ENCODE measurements at regions not wholly inside any gene's neighbourhood (a gene's known extent, or its start where the extent isn't known, plus 50 kb on each side); places are given as distances from the start of the nearest gene placed in this dataset.
"Not testable (repeated sequence)": the region's sequence is repeated elsewhere in the genome, so short reads cannot be mapped to it uniquely, and the experiment has no call there.

- DNase-seq = not testable (repeated sequence)
Observed at GRCh38 chr1:120619867-120620692, 103.7 kb upstream of the NBPF26 start.

GRCh38 chr1:120620693-120620969 is 103.1 kb upstream of the NBPF26 start:
- DNase-seq = not testable (repeated sequence)

DNA sequence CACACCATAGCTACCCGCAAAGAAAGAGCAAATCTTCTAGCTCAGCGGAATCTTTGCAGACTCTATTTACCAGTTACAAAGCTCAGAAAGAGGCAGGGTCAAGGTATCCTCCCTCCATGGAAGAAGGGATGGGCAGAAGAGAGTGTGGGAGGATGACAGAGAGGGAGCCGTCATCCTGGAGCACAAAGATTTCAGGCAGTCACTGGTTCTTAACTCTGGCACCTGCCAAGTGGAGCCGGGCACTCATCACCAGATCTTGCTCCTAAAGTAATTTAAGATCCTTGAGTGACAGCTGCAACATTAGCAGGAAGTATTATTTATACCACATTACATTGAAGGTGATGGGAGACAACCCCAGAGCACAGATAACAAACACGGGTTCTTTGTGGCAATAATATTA is 102.5 kb upstream of the NBPF26 start:
- not testable (repeated sequence) for DNase-seq

GRCh38 chr1:120623539-120623938 is 100.2 kb upstream of the NBPF26 start:
- not testable (repeated sequence) for DNase-seq

- not testable (repeated sequence) for DNase-seq
Observed at GRCh38 chr1:120624565-120625064, 99.1 kb upstream of the NBPF26 start.

DNA sequence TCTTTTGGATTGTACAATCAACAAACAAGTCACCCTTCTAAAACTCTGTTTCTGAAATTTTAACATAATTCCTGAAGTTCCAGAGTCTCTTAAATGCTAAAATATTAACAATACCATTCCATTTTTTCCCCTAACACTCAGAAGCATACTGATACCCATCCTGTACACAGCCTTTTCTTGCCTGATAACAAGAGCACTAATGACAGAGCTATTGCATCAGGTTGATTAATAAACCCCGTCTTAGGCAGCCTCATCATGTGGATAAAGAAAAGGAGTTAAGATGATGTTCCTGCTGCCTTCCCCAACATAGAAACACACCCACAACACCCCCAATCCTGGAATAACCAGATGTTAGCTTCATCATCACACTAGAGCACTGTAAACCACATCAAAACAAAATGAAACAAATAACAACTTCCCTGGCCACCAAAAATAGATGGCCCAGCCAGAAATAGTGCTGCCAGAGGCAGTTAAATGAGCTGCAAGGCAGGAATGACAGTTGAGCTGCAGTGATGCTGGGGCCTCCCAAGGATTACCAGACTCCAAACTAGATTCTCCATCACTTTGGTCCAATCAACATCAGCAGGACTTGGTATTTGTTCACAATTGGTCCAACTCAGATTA is 93.8 kb upstream of the NBPF26 start:
- DNase-seq = not testable (repeated sequence)

DNA sequence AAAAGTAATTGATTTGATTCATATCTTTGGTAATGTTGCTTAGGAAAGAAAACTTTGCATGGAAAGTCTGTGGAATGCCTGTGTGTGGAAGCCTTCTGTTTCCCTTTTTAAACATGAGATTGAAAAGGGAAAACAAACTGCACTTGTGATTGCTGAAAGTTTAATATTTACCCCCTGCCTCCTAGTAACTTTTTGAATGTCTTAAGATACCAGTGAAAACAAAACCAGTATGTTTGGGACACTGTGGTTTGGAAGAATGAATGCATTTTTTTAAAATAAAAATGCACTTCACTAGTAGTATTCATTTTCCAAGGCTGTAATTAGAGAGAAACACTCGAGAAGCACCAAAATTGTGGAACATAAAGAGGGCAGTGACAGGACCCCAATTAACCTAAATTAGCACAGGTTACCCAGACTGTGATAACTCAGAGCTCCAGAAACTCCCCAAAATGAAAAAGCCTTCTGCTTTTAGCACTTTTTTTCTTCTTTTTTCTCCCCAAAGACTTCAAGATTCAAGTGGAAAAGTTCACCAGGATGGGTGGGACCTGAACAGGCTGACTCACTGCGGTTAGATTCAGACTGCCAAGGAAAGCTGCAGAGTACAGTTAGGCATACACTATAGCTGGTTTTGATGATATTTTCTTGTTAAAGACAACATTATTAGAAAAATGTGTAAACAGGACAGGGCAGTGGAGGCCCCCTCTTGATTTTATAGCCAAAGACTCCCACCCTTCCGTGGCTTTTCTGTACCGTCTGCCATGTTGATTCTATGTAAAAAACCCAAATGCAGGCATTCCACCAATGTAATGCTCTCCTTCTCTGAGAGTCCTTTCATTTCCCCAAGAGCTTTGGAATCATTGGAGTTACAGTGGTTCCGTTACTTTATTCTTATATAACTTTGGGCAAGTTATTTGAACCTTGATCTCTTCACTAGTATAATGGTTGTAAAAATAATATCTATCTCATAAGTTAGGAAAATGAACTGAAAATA is 88.6 kb upstream of the NBPF26 start:
- not testable (repeated sequence) for DNase-seq

- not testable (repeated sequence) for DNase-seq
Observed at GRCh38 chr1:120640261-120641013, 83.3 kb upstream of the NBPF26 start.

DNA sequence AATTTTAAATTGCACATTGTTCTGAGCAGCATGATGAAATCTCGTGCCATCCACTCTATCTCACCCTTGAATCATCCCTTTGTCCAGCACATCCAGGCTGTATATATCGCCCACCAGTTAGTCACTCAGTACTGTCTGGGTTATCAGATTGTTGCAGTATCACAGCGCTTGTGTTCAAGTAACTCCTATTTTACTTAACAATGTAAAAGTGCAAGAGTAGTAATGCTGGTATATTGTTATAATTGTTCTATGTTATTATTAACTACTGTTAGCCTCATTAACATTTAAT is 82.8 kb upstream of the NBPF26 start:
- DNase-seq = not testable (repeated sequence)

DNA sequence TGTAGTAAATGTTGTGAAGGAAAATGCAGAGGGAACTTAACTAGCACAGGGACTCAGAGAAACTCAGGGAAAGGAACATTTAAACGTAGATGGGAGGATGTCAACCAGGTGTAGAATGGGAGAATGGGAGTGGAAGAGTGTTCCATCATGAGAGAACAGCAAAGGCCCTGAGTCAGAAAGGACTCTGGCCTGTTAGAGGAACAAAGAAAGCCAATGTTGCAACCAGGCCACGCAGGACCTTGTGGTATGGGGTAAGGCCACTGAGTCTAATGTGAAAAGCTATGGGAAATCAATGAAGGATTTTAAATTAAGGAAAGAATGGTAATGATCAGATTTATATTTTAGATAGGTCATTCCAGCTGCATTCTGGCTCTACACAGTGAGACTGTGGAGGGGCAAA is 76.6 kb upstream of the NBPF26 start:
- not testable (repeated sequence) for DNase-seq

DNA sequence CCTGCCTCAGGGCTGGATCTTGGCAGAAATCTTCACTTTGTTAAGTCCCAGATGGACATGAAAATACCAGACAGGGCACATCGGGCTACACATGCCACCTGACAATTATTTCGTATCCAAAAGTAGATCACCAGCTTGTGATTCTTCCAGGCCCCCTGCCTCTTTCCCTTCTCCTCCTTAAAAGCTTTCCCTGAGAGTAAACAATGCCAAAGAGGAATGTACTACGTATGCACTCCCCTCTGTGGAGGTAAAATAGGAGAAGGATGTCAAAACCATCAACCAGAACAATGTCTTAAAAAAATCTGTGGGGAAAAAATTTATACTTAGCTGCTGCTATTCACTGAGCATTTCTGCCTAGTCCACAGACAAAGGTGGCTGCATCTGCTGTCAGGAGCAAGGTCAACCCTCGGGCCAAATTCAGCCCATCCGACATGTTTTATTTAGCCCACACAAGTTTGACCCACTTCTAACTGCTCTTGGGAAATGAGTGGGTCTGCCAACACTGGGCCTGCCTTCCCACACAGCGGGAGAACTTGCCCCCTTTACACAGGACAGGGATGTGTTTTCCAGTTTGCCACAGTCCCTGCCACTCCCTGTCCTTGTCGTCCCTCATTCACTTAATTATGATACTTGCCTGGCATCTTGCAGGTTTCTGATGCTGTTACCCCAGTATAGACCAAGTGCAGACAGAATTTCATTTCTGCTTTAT is 74.7 kb upstream of the NBPF26 start:
- DNase-seq = not testable (repeated sequence)

GRCh38 chr1:120649730-120650129 is 74.0 kb upstream of the NBPF26 start:
- not testable (repeated sequence) for DNase-seq

- not testable (repeated sequence) for DNase-seq
Observed at GRCh38 chr1:120654114-120654513, 69.6 kb upstream of the NBPF26 start.

DNA sequence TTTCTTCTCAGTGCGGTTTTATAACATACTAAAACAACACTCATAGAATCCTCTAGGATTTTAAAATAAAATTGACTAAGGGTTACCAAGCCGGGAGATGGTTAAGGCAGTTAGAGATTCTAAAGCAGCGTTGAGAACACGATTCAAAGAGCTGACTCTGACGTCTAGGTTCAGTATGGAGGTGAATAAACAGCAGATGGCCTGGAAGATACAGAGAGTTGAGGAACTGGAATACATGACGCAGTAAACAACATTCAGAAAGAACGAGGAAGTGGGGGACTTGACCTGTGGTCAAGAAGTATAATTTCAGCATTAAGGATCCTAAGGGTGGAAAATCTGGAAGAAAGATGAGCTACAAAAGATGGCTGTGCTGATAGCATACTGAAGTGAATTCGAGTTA is 68.4 kb upstream of the NBPF26 start:
- DNase-seq = not testable (repeated sequence)

- not testable (repeated sequence) for DNase-seq
Observed at GRCh38 chr1:120656116-120656515, 67.6 kb upstream of the NBPF26 start.

GRCh38 chr1:120657804-120658203 is 65.9 kb upstream of the NBPF26 start:
- DNase-seq = not testable (repeated sequence)

DNA sequence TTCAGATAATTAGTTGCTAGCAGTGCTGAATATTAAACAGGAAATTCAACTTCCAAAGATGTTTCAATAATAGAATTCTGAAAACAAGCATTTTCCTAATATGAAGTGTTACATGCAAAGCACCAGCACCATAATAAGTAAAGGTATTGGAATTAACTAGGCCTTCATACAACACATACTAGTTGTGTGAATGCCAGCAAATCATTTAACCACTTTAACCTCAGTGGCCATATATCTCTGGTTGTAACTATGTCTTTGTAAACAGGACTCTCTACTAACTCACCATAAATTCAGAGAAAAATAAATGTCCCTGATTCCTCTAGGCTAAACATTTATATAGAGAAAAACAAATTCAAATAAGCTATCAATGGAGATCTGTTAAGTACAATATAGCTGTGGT is 65.1 kb upstream of the NBPF26 start:
- not testable (repeated sequence) for DNase-seq

DNA sequence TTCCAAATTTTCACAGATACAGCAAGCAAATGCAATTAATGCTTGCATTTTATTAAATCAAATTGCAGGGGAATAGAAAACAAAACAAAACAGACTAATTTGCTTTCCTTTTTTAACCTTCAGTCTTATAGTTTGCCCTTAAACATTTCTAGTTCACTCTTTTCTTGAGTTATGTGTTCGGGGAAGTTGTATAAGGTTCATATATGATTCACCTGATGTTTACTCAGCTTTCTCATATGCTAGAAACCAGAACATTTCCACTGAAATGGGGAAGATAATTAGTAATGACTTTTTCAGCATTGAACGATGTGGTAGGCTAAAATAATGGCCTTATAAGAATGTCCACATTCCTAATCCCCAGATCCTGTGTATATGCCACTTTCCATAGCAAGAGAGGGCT is 64.6 kb upstream of the NBPF26 start:
- DNase-seq = not testable (repeated sequence)

GRCh38 chr1:120664376-120665249 is 59.1 kb upstream of the NBPF26 start:
- DNase-seq = not testable (repeated sequence)

DNA sequence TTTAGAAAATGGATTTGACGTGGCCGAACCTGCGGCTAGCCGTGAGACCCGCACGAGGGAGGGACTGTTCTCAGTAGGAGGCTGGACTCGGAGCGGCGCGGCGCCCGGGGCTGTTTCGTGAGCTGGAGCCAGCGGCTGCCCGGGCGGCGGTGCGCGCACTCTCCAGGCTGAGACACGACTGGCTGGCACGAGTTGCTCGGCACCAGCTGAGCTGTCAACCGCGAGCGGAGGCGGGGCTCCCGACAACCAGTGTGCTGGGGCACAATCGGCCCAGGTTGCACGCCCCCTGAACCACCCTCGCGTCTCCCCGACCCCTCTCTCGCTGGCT is 58.5 kb upstream of the NBPF26 start:
- DNase-seq = not testable (repeated sequence)

- not testable (repeated sequence) for DNase-seq
Observed at GRCh38 chr1:120668187-120668586, 55.6 kb upstream of the NBPF26 start.

Data from islet precursor cell (in vitro differentiated cells).